Fibroblast of lung (primary cell): ENCODE measurements at regions not wholly inside any gene's neighbourhood (a gene's known extent, or its start where the extent isn't known, plus 50 kb on each side); places are given as distances from the start of the nearest gene placed in this dataset.

Experiments
- DNase-seq, 2 donors: peaks; one replicate each; pipeline versions ENCODE4 v3.0.0 to v3.0.0-alpha.2; 2010; ENCODE audit warnings: low read depth in 2 of 2
- H2AFZ ChIP-seq: 2 replicates; pipeline ENCODE4 v1.5.1; 2012; ENCODE audit warnings: low read length, control low read depth, inconsistent platforms
- H3K27ac ChIP-seq: 2 replicates; pipeline ENCODE4 v1.5.1; 2011; ENCODE audit warnings: low read length, control low read depth; ENCODE audit not compliant: insufficient read depth
- H3K27me3 ChIP-seq: 2 replicates; pipeline ENCODE4 v1.5.1; 2011; ENCODE audit warnings: mild to moderate bottlenecking, low read length; ENCODE audit not compliant: control insufficient read depth, insufficient read depth
- H3K36me3 ChIP-seq: 2 replicates; pipeline ENCODE4 v1.5.1; 2011; ENCODE audit warnings: low read length; ENCODE audit not compliant: control insufficient read depth, insufficient read depth
- H3K4me1 ChIP-seq: 2 replicates; pipeline ENCODE4 v1.5.1; 2011; ENCODE audit warnings: low read length; ENCODE audit not compliant: control insufficient read depth, insufficient read depth; ENCODE audit errors: extremely low read depth
- H3K4me2 ChIP-seq: 2 replicates; pipeline ENCODE4 v1.5.1; 2011; ENCODE audit warnings: low read length, control low read depth; ENCODE audit not compliant: insufficient read depth; ENCODE audit errors: extremely low read depth
- H3K4me3 ChIP-seq, 4 experiments: fragments of 200-600 bp in 1 of 4; sonication (generic) in 1 of 4; replicated peaks in 1 of 4; 2 replicates each; pipeline ENCODE4 v1.5.1; 2011 to 2016; ENCODE audit warnings: low read length in 4 of 4, low read depth in 3 of 4, mild to moderate bottlenecking in 3 of 4, control low read depth in 2 of 4, inconsistent platforms in 1 of 4, mixed read lengths in 1 of 4; ENCODE audit not compliant: insufficient read depth in 1 of 4; ENCODE audit errors: control extremely low read depth in 1 of 4
- H3K79me2 ChIP-seq: 2 replicates; pipeline ENCODE4 v1.5.1; 2012; ENCODE audit warnings: mild to moderate bottlenecking, low read length, inconsistent platforms; ENCODE audit not compliant: control insufficient read depth, insufficient read depth
- H3K9ac ChIP-seq: 2 replicates; pipeline ENCODE4 v1.5.1; 2011; ENCODE audit warnings: mild to moderate bottlenecking, low read length, control low read depth; ENCODE audit not compliant: insufficient read depth
- H3K9me3 ChIP-seq: 2 replicates; pipeline ENCODE4 v1.5.1; 2012; ENCODE audit warnings: low read depth, low read length; ENCODE audit not compliant: control insufficient read depth, insufficient read depth
- H4K20me1 ChIP-seq: 2 replicates; pipeline ENCODE4 v1.5.1; 2011; ENCODE audit warnings: low read length; ENCODE audit not compliant: control insufficient read depth, insufficient read depth; ENCODE audit errors: extremely low read depth
- CTCF ChIP-seq, 2 donors: IDR thresholded peaks in 1 of 2; conservative IDR thresholded peaks in 1 of 2; 1 replicate in 1 of 2; 2 replicates in 1 of 2; pipeline ENCODE4 v1.5.1; 2011 to 2012; ENCODE audit warnings: low read length in 2 of 2, control low read depth in 1 of 2, inconsistent platforms in 1 of 2, low read depth in 1 of 2, mild to moderate bottlenecking in 1 of 2
- EZH2 ChIP-seq: IDR thresholded peaks from 2 replicates; pipeline ENCODE4 v1.5.1; 2012; ENCODE audit warnings: low read length, control low read depth, mild to moderate bottlenecking; ENCODE audit errors: missing control alignments

- H3K9me3 ChIP-seq = no peaks in the 10 kb centered on the region
- TF ChIP-seq EZH2 (no peak), CTCF (conservative IDR thresholded peaks at IDR 0.05 in 1 of 2, IDR thresholded peaks at IDR 0.05 in 1 of 2; ENCODE audit: low read depth in 1 of 2, low read length in 2 of 2) (no peak)
- no peak overlapping the region for H3K4me2 ChIP-seq
- no peak overlapping the region for H3K4me3 ChIP-seq
- no peaks in the 10 kb centered on the region for H3K79me2 ChIP-seq
- no peak overlapping the region for H3K9ac ChIP-seq
- DNase-seq = no peak
- no peak overlapping the region for H2AFZ ChIP-seq
- no peaks in the 10 kb centered on the region for H3K4me1 ChIP-seq
- H4K20me1 ChIP-seq = no peaks in the 10 kb centered on the region
- no peak overlapping the region for H3K27ac ChIP-seq
- no peaks in the 10 kb centered on the region for H3K27me3 ChIP-seq
- no peaks in the 10 kb centered on the region for H3K36me3 ChIP-seq
Measured at GRCh38 chr3:106293161-106293560, 424.3 kb upstream of the CBLB start.

GRCh38 chr3:106294121-106294520 is 425.3 kb upstream of the CBLB start:
- DNase-seq = no peak
- no peaks in the 10 kb centered on the region for H3K79me2 ChIP-seq
- no peak overlapping the region for H3K27ac ChIP-seq
- no peaks in the 10 kb centered on the region for H3K36me3 ChIP-seq
- H3K4me2 ChIP-seq = no peak overlapping the region
- no peaks in the 10 kb centered on the region for H3K27me3 ChIP-seq
- no peaks in the 10 kb centered on the region for H3K9me3 ChIP-seq
- H4K20me1 ChIP-seq = no peaks in the 10 kb centered on the region
- no peak overlapping the region for H2AFZ ChIP-seq
- H3K4me1 ChIP-seq = no peaks in the 10 kb centered on the region
- H3K4me3 ChIP-seq = no peak overlapping the region
- no peak overlapping the region for H3K9ac ChIP-seq
- TF ChIP-seq CTCF (conservative IDR thresholded peaks at IDR 0.05 in 1 of 2, IDR thresholded peaks at IDR 0.05 in 1 of 2; ENCODE audit: low read depth in 1 of 2, low read length in 2 of 2) (no peak), EZH2 (no peak)

- Histone ChIP-seq H3K4me2 (no peak overlapping the region), H3K36me3 (no peaks in the 10 kb centered on the region), H3K9ac (no peak overlapping the region), H3K4me1 (no peaks in the 10 kb centered on the region), H3K27ac (no peak overlapping the region), H3K4me3 (no peak overlapping the region), H4K20me1 (no peaks in the 10 kb centered on the region), H3K79me2 (no peaks in the 10 kb centered on the region), H3K27me3 (no peaks in the 10 kb centered on the region), H3K9me3 (no peaks in the 10 kb centered on the region), H2AFZ (no peak overlapping the region)
- TF ChIP-seq EZH2 = no peak
- no peak for TF ChIP-seq CTCF (conservative IDR thresholded peaks at IDR 0.05 in 1 of 2, IDR thresholded peaks at IDR 0.05 in 1 of 2; ENCODE audit: low read depth in 1 of 2, low read length in 2 of 2)
- DNase-seq = no peak
Measured at GRCh38 chr3:106296062-106296461, 427.2 kb upstream of the CBLB start.
